HT1080 (cell line): ENCODE measurements at regions not wholly inside any gene's neighbourhood (a gene's known extent, or its start where the extent isn't known, plus 50 kb on each side); places are given as distances from the start of the nearest gene placed in this dataset.

Source experiments
- DNase-seq: peaks from one replicate; pipeline ENCODE4 v3.0.0-alpha.2; 2015; ENCODE audit warnings: low read depth

GRCh38 chrX:30414144-30414543, 105.0 kb upstream of the NR0B1 start:
- DNase-seq = no peak

- DNase-seq = no peak
Measured at GRCh38 chrX:30402366-30402765, 93.2 kb upstream of the NR0B1 start.

GRCh38 chrX:30388325-30388724, 79.1 kb upstream of the NR0B1 start:
- DNase-seq = no peak

GRCh38 chrX:30373951-30374350, 64.8 kb upstream of the NR0B1 start:
- no peak for DNase-seq

GRCh38 chrX:30373479-30373878, 64.3 kb upstream of the NR0B1 start:
- peak; percentile 34 for DNase-seq

GRCh38 chrX:30364229-30364628, 55.0 kb upstream of the NR0B1 start:
- DNase-seq = no peak
